ENCODE measurements at regions not wholly inside any gene's neighbourhood (a gene's known extent, or its start where the extent isn't known, plus 50 kb on each side); places are given as distances from the start of the nearest gene placed in this dataset.

DNA sequence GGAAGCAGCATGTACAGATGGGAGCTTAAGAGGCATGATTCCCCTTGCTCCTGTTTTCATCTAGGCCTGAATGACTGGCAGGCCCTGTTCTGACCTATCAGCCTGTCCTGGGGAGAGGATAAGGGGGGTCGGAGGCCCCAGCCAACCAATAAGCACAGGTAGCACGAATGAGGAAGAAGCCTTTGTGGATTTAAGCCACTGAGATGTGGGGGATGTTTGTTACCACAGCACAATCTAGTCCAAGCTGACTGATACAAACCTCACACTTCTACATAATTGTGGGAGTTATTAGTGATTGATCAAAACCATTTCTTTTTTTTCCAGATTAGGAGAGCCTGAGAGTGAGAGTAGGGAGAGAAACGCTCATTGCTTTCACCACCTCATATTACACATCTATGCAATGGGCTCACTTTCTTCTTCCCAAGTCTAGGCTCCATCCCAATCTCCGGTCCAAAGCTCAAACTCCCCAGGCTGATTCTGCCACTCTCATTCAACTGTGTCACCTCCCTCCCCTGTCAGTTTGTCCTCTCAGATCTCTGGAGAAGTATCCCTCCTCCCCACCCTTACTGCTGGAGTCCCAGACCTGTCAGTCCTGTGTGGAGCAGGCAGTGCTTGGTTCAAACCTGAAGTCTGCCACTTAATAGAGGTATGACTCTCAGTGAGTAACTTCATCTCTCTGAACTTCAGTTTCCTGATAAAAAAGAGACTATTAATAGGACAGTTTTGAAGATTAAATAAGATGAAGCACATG, 220.5 kb downstream of the PTPRU start:
- Histone ChIP-seq H3K27ac (ENCODE audit: low read depth, low read length) (no peak overlapping the region), H3K4me3 (ENCODE audit: insufficient read depth, low read depth, low read length) (no peak overlapping the region), H3K36me3 (ENCODE audit: insufficient read depth, low read length) (no peaks in the 10 kb centered on the region), H3K9me3 (ENCODE audit: insufficient read depth, low read depth, low read length) (no peaks in the 10 kb centered on the region), H2AFZ (ENCODE audit: low read depth, low read length) (no peak overlapping the region), H3K4me1 (ENCODE audit: insufficient read depth, low read length) (no peaks in the 10 kb centered on the region), H4K20me1 (ENCODE audit: insufficient read depth, low read length) (no peaks in the 10 kb centered on the region), H3K4me2 (ENCODE audit: low read length) (no peak overlapping the region), H3K9ac (ENCODE audit: low read length) (no peak overlapping the region), H3K79me2 (ENCODE audit: insufficient read depth, low read length) (no peaks in the 10 kb centered on the region), H3K27me3 (ENCODE audit: insufficient read depth, low read length) (no peaks in the 10 kb centered on the region)
- H3K9me3 Mint-ChIP-seq (ENCODE audit: unreplicated experiment) = peaks cover 14% of the 10 kb centered on the region
- no peak overlapping the region for H3K27ac Mint-ChIP-seq (ENCODE audit: unreplicated experiment)
- H3K27me3 Mint-ChIP-seq (ENCODE audit: low read depth, unreplicated experiment) = peaks cover 62% of the 10 kb centered on the region
- FAIRE-seq (no peak), DNase-seq (ENCODE audit: low read depth) (no peak)
- TF ChIP-seq, protein P1, sequence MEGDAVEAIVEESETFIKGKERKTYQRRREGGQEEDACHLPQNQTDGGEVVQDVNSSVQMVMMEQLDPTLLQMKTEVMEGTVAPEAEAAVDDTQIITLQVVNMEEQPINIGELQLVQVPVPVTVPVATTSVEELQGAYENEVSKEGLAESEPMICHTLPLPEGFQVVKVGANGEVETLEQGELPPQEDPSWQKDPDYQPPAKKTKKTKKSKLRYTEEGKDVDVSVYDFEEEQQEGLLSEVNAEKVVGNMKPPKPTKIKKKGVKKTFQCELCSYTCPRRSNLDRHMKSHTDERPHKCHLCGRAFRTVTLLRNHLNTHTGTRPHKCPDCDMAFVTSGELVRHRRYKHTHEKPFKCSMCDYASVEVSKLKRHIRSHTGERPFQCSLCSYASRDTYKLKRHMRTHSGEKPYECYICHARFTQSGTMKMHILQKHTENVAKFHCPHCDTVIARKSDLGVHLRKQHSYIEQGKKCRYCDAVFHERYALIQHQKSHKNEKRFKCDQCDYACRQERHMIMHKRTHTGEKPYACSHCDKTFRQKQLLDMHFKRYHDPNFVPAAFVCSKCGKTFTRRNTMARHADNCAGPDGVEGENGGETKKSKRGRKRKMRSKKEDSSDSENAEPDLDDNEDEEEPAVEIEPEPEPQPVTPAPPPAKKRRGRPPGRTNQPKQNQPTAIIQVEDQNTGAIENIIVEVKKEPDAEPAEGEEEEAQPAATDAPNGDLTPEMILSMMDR (IDR thresholded peaks at IDR 0.05; ENCODE audit: insufficient read depth, low read depth, low read length) = no peak
- no peak for TF ChIP-seq EZH2 (IDR thresholded peaks at IDR 0.05; ENCODE audit: insufficient read depth, low read length)
- H3K36me3 Mint-ChIP-seq (ENCODE audit: low read depth, unreplicated experiment) = no peaks in the 10 kb centered on the region
- no peaks in the 10 kb centered on the region for H3K4me1 Mint-ChIP-seq (ENCODE audit: low read depth, unreplicated experiment)
- H3K4me3 Mint-ChIP-seq (ENCODE audit: unreplicated experiment) = no peak overlapping the region

DNA sequence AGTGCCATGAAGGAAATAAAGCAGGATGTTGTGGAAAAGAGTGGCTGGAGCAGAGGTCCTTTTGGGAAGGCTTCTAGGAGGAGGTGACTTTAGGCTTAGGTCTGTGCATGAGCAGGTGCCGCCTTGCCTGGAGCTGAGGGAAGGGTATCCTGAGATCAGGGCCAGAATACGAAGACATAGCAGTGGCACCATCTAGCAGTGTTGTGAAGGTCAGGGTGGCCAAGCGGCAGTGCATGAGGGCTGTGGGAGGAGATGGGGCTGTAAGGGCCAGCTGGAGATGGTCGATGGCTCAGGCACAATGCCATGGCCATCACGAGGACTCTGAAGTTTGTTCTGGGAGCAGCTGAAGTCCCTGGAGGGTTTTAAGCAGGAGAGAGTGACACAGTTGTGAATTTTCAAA, 219.5 kb downstream of the PTPRU start:
- no peaks in the 10 kb centered on the region for H3K27me3 ChIP-seq (ENCODE audit: insufficient read depth, low read length)
- Mint-ChIP-seq H3K36me3 (ENCODE audit: low read depth, unreplicated experiment) (no peaks in the 10 kb centered on the region), H3K27ac (ENCODE audit: unreplicated experiment) (no peak overlapping the region), H3K9me3 (ENCODE audit: unreplicated experiment) (peaks cover 14% of the 10 kb centered on the region), H3K4me3 (ENCODE audit: unreplicated experiment) (no peak overlapping the region), H3K27me3 (ENCODE audit: low read depth, unreplicated experiment) (peaks cover 67% of the 10 kb centered on the region), H3K4me1 (ENCODE audit: low read depth, unreplicated experiment) (no peaks in the 10 kb centered on the region)
- H3K9ac ChIP-seq (ENCODE audit: low read length) = no peak overlapping the region
- H3K4me2 ChIP-seq (ENCODE audit: low read length) = no peak overlapping the region
- H3K9me3 ChIP-seq (ENCODE audit: insufficient read depth, low read depth, low read length) = no peaks in the 10 kb centered on the region
- no peaks in the 10 kb centered on the region for H4K20me1 ChIP-seq (ENCODE audit: insufficient read depth, low read length)
- no peak overlapping the region for H3K27ac ChIP-seq (ENCODE audit: low read depth, low read length)
- DNase-seq (ENCODE audit: low read depth) (no peak), FAIRE-seq (no peak)
- H3K79me2 ChIP-seq (ENCODE audit: insufficient read depth, low read length) = no peaks in the 10 kb centered on the region
- no peak overlapping the region for H3K4me3 ChIP-seq (ENCODE audit: insufficient read depth, low read depth, low read length)
- H2AFZ ChIP-seq (ENCODE audit: low read depth, low read length) = no peak overlapping the region
- TF ChIP-seq, protein P1 (IDR thresholded peaks at IDR 0.05; ENCODE audit: insufficient read depth, low read depth, low read length) = no peak
- no peak for TF ChIP-seq EZH2 (IDR thresholded peaks at IDR 0.05; ENCODE audit: insufficient read depth, low read length)
- no peaks in the 10 kb centered on the region for H3K4me1 ChIP-seq (ENCODE audit: insufficient read depth, low read length)
- no peaks in the 10 kb centered on the region for H3K36me3 ChIP-seq (ENCODE audit: insufficient read depth, low read length)
